Neuronal stem cell (in vitro differentiated cells): ENCODE measurements at regions not wholly inside any gene's neighbourhood (a gene's known extent, or its start where the extent isn't known, plus 50 kb on each side); places are given as distances from the start of the nearest gene placed in this dataset.

ENCODE experiments used
- DNase-seq: peaks from one replicate; pipeline ENCODE4 v3.0.0-alpha.2; 2013; ENCODE audit warnings: low spot score
- H2AFZ ChIP-seq: one replicate; pipeline ENCODE4 v1.6.1; 2013; ENCODE audit warnings: mild to moderate bottlenecking, low read length, inconsistent platforms
- H2AK5ac ChIP-seq: 2 replicates; pipeline ENCODE4 v1.6.1; 2013; ENCODE audit warnings: low read depth, mild to moderate bottlenecking, inconsistent platforms, low read length, moderate library complexity, mixed read lengths
- H2BK120ac ChIP-seq: 2 replicates; pipeline ENCODE4 v1.6.1; 2013; ENCODE audit warnings: low read depth, mild to moderate bottlenecking, inconsistent platforms, low read length, moderate library complexity, mixed read lengths
- H2BK12ac ChIP-seq: one replicate; pipeline ENCODE4 v1.6.1; 2013; ENCODE audit warnings: low read length, inconsistent platforms
- H2BK15ac ChIP-seq: 2 replicates; pipeline ENCODE4 v1.6.1; 2013; ENCODE audit warnings: mild to moderate bottlenecking, low read length, inconsistent platforms, mixed read lengths
- H2BK5ac ChIP-seq: one replicate; pipeline ENCODE4 v1.6.1; 2013; ENCODE audit warnings: inconsistent platforms, mild to moderate bottlenecking, low read length, moderate library complexity
- H3K14ac ChIP-seq: one replicate; pipeline ENCODE4 v1.6.1; 2013; ENCODE audit warnings: low read length, inconsistent platforms
- H3K18ac ChIP-seq: 2 replicates; pipeline ENCODE4 v1.6.1; 2013; ENCODE audit warnings: low read length, inconsistent platforms
- H3K23ac ChIP-seq: 2 replicates; pipeline ENCODE4 v1.6.1; 2013; ENCODE audit warnings: low read depth, mild to moderate bottlenecking, mixed read lengths, low read length, inconsistent platforms; ENCODE audit not compliant: poor library complexity
- H3K27ac ChIP-seq: replicated peaks from 3 replicates; pipeline ENCODE4 v1.5.1; 2013; ENCODE audit warnings: low read length, inconsistent platforms
- H3K27me3 ChIP-seq, 3 experiments: 2 replicates each; pipeline ENCODE4 v1.6.1; 2013; ENCODE audit warnings: low read length in 3 of 3, mild to moderate bottlenecking in 2 of 3, inconsistent platforms in 1 of 3, low read depth in 1 of 3, mixed read lengths in 1 of 3, moderate library complexity in 1 of 3; ENCODE audit not compliant: control insufficient read depth in 3 of 3, insufficient read depth in 3 of 3
- H3K36me3 ChIP-seq, 2 donors: replicated peaks in 1 of 2; 2 replicates each; pipeline ENCODE4 v1.6.1; 2013; ENCODE audit warnings: low read length in 2 of 2; ENCODE audit not compliant: control insufficient read depth in 2 of 2, insufficient read depth in 2 of 2
- H3K4ac ChIP-seq: 2 replicates; pipeline ENCODE4 v1.6.1; 2013; ENCODE audit warnings: inconsistent platforms, mild to moderate bottlenecking, low read length, moderate library complexity
- H3K4me1 ChIP-seq, 2 donors: 1 replicate in 1 of 2; 2 replicates in 1 of 2; pipeline ENCODE4 v1.6.1; 2013; ENCODE audit warnings: low read length in 2 of 2, low read depth in 1 of 2; ENCODE audit not compliant: control insufficient read depth in 2 of 2, insufficient read depth in 1 of 2
- H3K4me2 ChIP-seq: one replicate; pipeline ENCODE4 v1.6.1; 2013; ENCODE audit warnings: mild to moderate bottlenecking, low read length, inconsistent platforms; ENCODE audit not compliant: insufficient read depth, poor library complexity, severe bottlenecking
- H3K4me3 ChIP-seq, 2 donors: 2 replicates each; pipeline ENCODE4 v1.5.1; 2013; ENCODE audit warnings: low read length in 2 of 2, mild to moderate bottlenecking in 2 of 2, inconsistent platforms in 1 of 2, moderate library complexity in 1 of 2
- H3K79me1 ChIP-seq: one replicate; pipeline ENCODE4 v1.6.1; 2013; ENCODE audit warnings: low read depth, mild to moderate bottlenecking, inconsistent platforms, low read length, moderate library complexity
- H3K9ac ChIP-seq: one replicate; pipeline ENCODE4 v1.6.1; 2013; ENCODE audit warnings: mild to moderate bottlenecking, low read depth, low read length, inconsistent platforms; ENCODE audit not compliant: poor library complexity
- H3K9me3 ChIP-seq, 2 donors: replicated peaks in 1 of 2; 2 replicates each; pipeline versions ENCODE3 to v1.6.1; 2013; ENCODE audit warnings: low read length in 2 of 2, mild to moderate bottlenecking in 2 of 2, inconsistent platforms in 1 of 2, low read depth in 1 of 2, mixed read lengths in 1 of 2, moderate library complexity in 1 of 2; ENCODE audit not compliant: control insufficient read depth in 2 of 2, insufficient read depth in 1 of 2
- H4K8ac ChIP-seq: one replicate; pipeline ENCODE4 v1.6.1; 2013; ENCODE audit warnings: low read depth, mild to moderate bottlenecking, inconsistent platforms, low read length, moderate library complexity
- H4K91ac ChIP-seq: one replicate; pipeline ENCODE4 v1.6.1; 2013; ENCODE audit warnings: low read length, low read depth, mild to moderate bottlenecking, inconsistent platforms; ENCODE audit not compliant: poor library complexity
- WGBS, 2 donors: extraction: QIAGEN DNeasy Blood & Tissue Kit; methylation state at CpG; one replicate each; pipeline ENCODE4 v1.1.7; 2013; ENCODE audit warnings: missing lambda C conversion rate in 2 of 2, mixed read lengths in 1 of 2; ENCODE audit not compliant: insufficient read length in 2 of 2, insufficient replicate concordance in 1 of 2; ENCODE audit errors: extremely low coverage in 2 of 2; 5-methylcytosine and 5-hydroxymethylcytosine counted together

DNA sequence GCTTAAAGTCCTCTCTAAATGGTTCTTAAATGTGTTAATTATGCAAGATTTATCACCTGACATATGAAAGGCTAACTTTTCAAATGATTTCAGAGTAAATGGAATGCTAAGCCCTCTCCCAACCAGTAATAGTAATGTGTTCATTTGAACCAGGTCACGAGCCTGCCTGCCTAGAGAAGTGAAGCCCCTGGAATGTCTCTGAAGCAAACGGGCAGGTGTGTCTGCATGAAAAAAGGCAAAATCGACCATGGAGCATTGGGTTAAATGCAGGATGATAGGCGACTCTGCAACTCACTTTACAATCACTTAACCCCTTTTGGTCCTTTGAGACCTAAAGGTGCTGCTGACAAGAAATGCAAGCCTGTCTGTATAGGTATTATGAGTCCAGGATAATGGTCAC, 798.4 kb upstream of the ACVR2A start:
- no peak overlapping the region for H3K4me2 ChIP-seq
- no peak overlapping the region for H4K8ac ChIP-seq
- no peak overlapping the region for H3K23ac ChIP-seq
- no peak overlapping the region for H2AFZ ChIP-seq
- H2BK15ac ChIP-seq, result no peak overlapping the region
- H3K36me3 ChIP-seq, result no peaks in the 10 kb centered on the region
- H3K9ac ChIP-seq, result no peak overlapping the region
- H3K4me1 ChIP-seq, result peaks cover 0 to 2% of the 10 kb centered on the region in 2 donors
- no peak overlapping the region for H2BK12ac ChIP-seq
- no peak overlapping the region for H2BK5ac ChIP-seq
- no peak overlapping the region for H2AK5ac ChIP-seq
- no peak overlapping the region for H3K4me3 ChIP-seq
- DNase-seq, result no peak
- H3K18ac ChIP-seq, result no peak overlapping the region
- H3K27ac ChIP-seq, result no peak overlapping the region
- H4K91ac ChIP-seq, result no peak overlapping the region
- H3K9me3 ChIP-seq, result no peaks in the 10 kb centered on the region
- no peak overlapping the region for H3K4ac ChIP-seq
- H3K79me1 ChIP-seq, result no peaks in the 10 kb centered on the region
- no CpG with 5 or more reads among the region's 4 CpGs for WGBS, 2 donors
- no peak overlapping the region for H3K14ac ChIP-seq
- H2BK120ac ChIP-seq, result no peak overlapping the region
- no peaks in the 10 kb centered on the region for H3K27me3 ChIP-seq

DNA sequence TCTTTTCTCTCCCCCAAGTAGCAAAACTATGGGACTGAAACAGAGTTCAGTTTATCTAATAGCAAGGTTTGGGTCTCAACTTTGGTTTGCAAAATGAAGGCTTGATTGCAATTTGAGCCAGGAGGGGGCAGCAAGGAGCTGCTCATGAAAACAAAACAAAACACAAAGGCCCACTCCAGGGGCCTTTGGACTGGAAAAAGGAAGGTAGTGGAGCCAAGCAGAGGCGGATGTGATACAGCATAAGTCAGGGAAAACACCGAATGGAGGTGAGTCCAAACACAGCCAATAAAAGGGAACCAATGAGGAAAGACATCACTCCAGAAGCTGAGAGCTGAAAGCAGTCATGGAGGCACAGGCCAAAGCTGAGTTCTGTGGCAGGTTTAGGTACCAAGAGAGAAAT, 799.7 kb upstream of the ACVR2A start:
- peak; percentile 50 for DNase-seq
- Histone ChIP-seq H3K4me1 (peaks cover 0 to 2% of the 10 kb centered on the region in 2 donors), H3K36me3 (no peaks in the 10 kb centered on the region), H3K4me3 (no peak overlapping the region), H3K9me3 (no peaks in the 10 kb centered on the region), H3K18ac (no peak overlapping the region), H4K91ac (no peak overlapping the region), H2AFZ (peak overlapping the region; percentile 70), H3K79me1 (no peaks in the 10 kb centered on the region), H3K27me3 (no peaks in the 10 kb centered on the region), H2BK15ac (no peak overlapping the region), H2AK5ac (no peak overlapping the region), H2BK5ac (no peak overlapping the region), H3K14ac (no peak overlapping the region), H2BK12ac (no peak overlapping the region), H3K23ac (no peak overlapping the region), H3K4me2 (no peak overlapping the region), H3K4ac (no peak overlapping the region), H2BK120ac (no peak overlapping the region), H3K27ac (no peak overlapping the region), H3K9ac (no peak overlapping the region), H4K8ac (no peak overlapping the region)
- WGBS, 2 donors, result no CpG with 5 or more reads among the region's 2 CpGs

DNA sequence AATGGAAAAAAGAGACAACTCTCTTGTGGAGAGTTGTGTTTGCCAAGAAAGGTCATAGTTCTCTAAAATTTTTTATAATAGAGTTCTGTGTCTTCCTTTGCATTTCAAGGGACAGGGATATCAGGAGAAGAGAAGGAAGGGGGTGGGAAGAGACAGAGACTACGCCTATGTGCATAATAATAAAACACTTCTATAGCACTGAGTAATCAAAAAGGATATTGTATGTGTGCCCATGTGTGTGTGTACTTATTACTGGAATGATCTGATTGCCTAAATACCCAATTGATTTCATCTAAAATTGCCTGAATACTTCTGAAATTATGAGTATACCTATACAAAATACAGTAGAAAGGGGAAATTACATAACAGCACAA, 803.7 kb upstream of the ACVR2A start:
- H2AK5ac ChIP-seq, result no peak overlapping the region
- WGBS, 2 donors, result no CpG with 5 or more reads among the region's 1 CpG
- H2BK120ac ChIP-seq, result no peak overlapping the region
- no peak overlapping the region for H3K4me2 ChIP-seq
- no peak overlapping the region for H3K23ac ChIP-seq
- no peak overlapping the region for H2AFZ ChIP-seq
- H3K4me1 ChIP-seq, result peaks cover 0 to 2% of the 10 kb centered on the region in 2 donors
- no peak overlapping the region for H3K27ac ChIP-seq
- H3K9me3 ChIP-seq, result no peaks in the 10 kb centered on the region
- H4K8ac ChIP-seq, result no peak overlapping the region
- H3K14ac ChIP-seq, result no peak overlapping the region
- no peak overlapping the region for H3K4me3 ChIP-seq
- no peaks in the 10 kb centered on the region for H3K36me3 ChIP-seq
- H2BK12ac ChIP-seq, result no peak overlapping the region
- no peaks in the 10 kb centered on the region for H3K79me1 ChIP-seq
- H2BK15ac ChIP-seq, result no peak overlapping the region
- no peaks in the 10 kb centered on the region for H3K27me3 ChIP-seq
- H3K9ac ChIP-seq, result no peak overlapping the region
- no peak overlapping the region for H3K18ac ChIP-seq
- H3K4ac ChIP-seq, result no peak overlapping the region
- no peak for DNase-seq
- H4K91ac ChIP-seq, result no peak overlapping the region
- no peak overlapping the region for H2BK5ac ChIP-seq

DNA sequence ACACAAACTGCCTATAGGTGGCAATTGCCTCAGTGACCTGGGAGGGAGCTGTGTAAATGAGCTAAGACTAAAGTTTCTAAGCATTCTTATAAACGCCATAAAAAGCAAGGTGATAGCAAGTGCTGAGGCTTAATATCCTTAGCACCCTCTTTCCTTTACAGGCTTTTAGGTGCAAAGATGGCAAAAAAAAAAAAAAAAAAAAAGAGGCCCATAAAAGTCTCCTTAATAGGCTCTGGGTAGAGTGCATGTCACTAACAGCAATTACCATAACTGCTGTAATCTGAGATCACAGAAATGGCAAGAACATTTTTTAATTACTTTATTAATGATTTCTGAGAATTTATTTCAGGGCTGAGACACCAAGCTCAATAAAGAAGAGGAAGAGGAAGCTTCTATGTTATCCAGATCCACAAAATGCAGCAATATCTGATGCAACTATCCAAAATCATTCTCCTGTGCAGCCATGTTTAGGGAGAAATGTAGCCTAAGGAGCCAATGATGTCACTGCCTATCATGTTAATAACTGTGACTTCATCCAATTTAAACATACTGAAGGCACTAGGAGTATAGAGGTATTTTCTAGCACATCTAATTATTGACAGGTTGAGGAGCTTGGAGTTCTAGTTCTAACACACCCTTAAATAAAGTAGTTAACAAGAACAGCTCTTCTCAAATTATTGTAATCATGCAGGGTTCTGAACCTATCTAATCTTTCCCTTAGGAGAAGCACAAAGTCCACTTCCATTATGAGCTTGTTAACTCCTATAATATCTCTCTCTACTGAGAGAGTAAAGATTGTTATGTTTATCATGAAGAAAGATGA, 804.3 kb upstream of the ACVR2A start:
- Histone ChIP-seq H3K27me3 (no peaks in the 10 kb centered on the region), H3K9me3 (no peaks in the 10 kb centered on the region), H2AK5ac (no peak overlapping the region), H3K4ac (no peak overlapping the region), H3K4me3 (no peak overlapping the region), H3K4me2 (no peak overlapping the region), H2BK12ac (no peak overlapping the region), H4K8ac (no peak overlapping the region), H3K4me1 (peaks cover 0 to 2% of the 10 kb centered on the region in 2 donors), H3K14ac (no peak overlapping the region), H2BK120ac (no peak overlapping the region), H3K79me1 (no peaks in the 10 kb centered on the region), H3K9ac (no peak overlapping the region), H3K23ac (no peak overlapping the region), H2BK15ac (no peak overlapping the region), H3K36me3 (no peaks in the 10 kb centered on the region), H3K18ac (no peak overlapping the region), H2BK5ac (no peak overlapping the region), H3K27ac (no peak overlapping the region), H4K91ac (no peak overlapping the region), H2AFZ (no peak overlapping the region)
- WGBS, 2 donors, result no CpG with 5 or more reads among the region's 1 CpG
- DNase-seq, result no peak
